ENCODE measurements at regions not wholly inside any gene's neighbourhood (a gene's known extent, or its start where the extent isn't known, plus 50 kb on each side); places are given as distances from the start of the nearest gene placed in this dataset.

DNA sequence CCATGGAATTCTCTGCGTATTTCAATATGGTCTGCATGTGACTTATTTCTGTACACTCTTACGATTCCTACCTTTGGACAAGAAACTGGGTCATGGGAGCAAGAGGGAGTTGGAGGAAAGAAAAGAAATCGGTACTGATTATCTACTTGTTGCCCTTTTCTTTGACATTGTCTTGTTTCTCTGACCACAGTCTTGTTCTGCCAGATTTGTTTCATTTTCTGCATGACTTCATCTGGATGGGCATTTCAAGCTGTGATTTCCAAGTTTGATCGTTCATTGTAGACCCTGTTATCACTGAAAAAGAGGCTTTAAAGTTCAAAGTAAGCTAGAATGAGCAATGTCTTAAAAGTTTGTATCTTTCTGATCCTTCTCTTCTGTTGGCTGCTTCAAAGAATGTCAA lies 2186.3 kb upstream of the CELF4 start:
- H3K27me3 Mint-ChIP-seq (ENCODE audit: insufficient read depth, low read depth, poor library complexity) = no peaks in the 10 kb centered on the region

More for the DNA sequence above, 2186.3 kb upstream of the CELF4 start:
- H3K79me2 ChIP-seq (replicated peaks; ENCODE audit: insufficient read depth) = peaks cover 38% of the 10 kb centered on the region
- H3F3A ChIP-seq (replicated peaks; ENCODE audit: low read depth) = no peaks in the 10 kb centered on the region
- H3K27ac Mint-ChIP-seq = no peak overlapping the region
- ATAC-seq = no peak
- H3K36me3 ChIP-seq (ENCODE audit: insufficient read depth) = peaks cover 21% of the 10 kb centered on the region
- no peak overlapping the region for H3K4me3 ChIP-seq
- H2AFZ ChIP-seq = no peak overlapping the region
- H3K27ac ChIP-seq (ENCODE audit: low read depth) = no peak overlapping the region
- H3K27me3 ChIP-seq (ENCODE audit: insufficient read depth) = no peaks in the 10 kb centered on the region
- H4K20me1 ChIP-seq (replicated peaks; ENCODE audit: insufficient read depth) = no peaks in the 10 kb centered on the region; the same call in none of the 2 replicates
- no peak for TF ChIP-seq NANOG (IDR thresholded peaks at IDR 0.05; ENCODE audit: borderline replicate concordance)
- TF ChIP-seq JUNB (IDR thresholded peaks at IDR 0.05; ENCODE audit: unreplicated experiment) = no peak
- no peak for TF ChIP-seq EZH2 (IDR thresholded peaks at IDR 0.05; ENCODE audit: low read depth, unreplicated experiment)
- no peak for TF ChIP-seq CREB1 (CRISPR knock-in tag; IDR thresholded peaks at IDR 0.05; ENCODE audit: low read depth)
- TF ChIP-seq, protein P1, sequence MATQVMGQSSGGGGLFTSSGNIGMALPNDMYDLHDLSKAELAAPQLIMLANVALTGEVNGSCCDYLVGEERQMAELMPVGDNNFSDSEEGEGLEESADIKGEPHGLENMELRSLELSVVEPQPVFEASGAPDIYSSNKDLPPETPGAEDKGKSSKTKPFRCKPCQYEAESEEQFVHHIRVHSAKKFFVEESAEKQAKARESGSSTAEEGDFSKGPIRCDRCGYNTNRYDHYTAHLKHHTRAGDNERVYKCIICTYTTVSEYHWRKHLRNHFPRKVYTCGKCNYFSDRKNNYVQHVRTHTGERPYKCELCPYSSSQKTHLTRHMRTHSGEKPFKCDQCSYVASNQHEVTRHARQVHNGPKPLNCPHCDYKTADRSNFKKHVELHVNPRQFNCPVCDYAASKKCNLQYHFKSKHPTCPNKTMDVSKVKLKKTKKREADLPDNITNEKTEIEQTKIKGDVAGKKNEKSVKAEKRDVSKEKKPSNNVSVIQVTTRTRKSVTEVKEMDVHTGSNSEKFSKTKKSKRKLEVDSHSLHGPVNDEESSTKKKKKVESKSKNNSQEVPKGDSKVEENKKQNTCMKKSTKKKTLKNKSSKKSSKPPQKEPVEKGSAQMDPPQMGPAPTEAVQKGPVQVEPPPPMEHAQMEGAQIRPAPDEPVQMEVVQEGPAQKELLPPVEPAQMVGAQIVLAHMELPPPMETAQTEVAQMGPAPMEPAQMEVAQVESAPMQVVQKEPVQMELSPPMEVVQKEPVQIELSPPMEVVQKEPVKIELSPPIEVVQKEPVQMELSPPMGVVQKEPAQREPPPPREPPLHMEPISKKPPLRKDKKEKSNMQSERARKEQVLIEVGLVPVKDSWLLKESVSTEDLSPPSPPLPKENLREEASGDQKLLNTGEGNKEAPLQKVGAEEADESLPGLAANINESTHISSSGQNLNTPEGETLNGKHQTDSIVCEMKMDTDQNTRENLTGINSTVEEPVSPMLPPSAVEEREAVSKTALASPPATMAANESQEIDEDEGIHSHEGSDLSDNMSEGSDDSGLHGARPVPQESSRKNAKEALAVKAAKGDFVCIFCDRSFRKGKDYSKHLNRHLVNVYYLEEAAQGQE (IDR thresholded peaks at IDR 0.05; ENCODE audit: unreplicated experiment) = no peak
- TF ChIP-seq, protein P2, sequence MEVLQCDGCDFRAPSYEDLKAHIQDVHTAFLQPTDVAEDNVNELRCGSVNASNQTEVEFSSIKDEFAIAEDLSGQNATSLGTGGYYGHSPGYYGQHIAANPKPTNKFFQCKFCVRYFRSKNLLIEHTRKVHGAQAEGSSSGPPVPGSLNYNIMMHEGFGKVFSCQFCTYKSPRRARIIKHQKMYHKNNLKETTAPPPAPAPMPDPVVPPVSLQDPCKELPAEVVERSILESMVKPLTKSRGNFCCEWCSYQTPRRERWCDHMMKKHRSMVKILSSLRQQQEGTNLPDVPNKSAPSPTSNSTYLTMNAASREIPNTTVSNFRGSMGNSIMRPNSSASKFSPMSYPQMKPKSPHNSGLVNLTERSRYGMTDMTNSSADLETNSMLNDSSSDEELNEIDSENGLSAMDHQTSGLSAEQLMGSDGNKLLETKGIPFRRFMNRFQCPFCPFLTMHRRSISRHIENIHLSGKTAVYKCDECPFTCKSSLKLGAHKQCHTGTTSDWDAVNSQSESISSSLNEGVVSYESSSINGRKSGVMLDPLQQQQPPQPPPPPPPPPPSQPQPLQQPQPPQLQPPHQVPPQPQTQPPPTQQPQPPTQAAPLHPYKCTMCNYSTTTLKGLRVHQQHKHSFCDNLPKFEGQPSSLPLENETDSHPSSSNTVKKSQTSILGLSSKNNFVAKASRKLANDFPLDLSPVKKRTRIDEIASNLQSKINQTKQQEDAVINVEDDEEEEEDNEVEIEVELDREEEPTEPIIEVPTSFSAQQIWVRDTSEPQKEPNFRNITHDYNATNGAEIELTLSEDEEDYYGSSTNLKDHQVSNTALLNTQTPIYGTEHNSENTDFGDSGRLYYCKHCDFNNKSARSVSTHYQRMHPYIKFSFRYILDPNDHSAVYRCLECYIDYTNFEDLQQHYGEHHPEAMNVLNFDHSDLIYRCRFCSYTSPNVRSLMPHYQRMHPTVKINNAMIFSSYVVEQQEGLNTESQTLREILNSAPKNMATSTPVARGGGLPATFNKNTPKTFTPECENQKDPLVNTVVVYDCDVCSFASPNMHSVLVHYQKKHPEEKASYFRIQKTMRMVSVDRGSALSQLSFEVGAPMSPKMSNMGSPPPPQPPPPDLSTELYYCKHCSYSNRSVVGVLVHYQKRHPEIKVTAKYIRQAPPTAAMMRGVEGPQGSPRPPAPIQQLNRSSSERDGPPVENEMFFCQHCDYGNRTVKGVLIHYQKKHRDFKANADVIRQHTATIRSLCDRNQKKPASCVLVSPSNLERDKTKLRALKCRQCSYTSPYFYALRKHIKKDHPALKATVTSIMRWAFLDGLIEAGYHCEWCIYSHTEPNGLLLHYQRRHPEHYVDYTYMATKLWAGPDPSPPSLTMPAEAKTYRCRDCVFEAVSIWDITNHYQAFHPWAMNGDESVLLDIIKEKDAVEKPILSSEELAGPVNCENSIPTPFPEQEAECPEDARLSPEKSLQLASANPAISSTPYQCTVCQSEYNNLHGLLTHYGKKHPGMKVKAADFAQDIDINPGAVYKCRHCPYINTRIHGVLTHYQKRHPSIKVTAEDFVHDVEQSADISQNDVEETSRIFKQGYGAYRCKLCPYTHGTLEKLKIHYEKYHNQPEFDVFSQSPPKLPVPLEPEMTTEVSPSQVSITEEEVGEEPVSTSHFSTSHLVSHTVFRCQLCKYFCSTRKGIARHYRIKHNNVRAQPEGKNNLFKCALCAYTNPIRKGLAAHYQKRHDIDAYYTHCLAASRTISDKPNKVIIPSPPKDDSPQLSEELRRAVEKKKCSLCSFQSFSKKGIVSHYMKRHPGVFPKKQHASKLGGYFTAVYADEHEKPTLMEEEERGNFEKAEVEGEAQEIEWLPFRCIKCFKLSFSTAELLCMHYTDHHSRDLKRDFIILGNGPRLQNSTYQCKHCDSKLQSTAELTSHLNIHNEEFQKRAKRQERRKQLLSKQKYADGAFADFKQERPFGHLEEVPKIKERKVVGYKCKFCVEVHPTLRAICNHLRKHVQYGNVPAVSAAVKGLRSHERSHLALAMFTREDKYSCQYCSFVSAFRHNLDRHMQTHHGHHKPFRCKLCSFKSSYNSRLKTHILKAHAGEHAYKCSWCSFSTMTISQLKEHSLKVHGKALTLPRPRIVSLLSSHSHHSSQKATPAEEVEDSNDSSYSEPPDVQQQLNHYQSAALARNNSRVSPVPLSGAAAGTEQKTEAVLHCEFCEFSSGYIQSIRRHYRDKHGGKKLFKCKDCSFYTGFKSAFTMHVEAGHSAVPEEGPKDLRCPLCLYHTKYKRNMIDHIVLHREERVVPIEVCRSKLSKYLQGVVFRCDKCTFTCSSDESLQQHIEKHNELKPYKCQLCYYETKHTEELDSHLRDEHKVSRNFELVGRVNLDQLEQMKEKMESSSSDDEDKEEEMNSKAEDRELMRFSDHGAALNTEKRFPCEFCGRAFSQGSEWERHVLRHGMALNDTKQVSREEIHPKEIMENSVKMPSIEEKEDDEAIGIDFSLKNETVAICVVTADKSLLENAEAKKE (CRISPR knock-in tag; IDR thresholded peaks at IDR 0.05) = no peak
- TF ChIP-seq, protein P3, sequence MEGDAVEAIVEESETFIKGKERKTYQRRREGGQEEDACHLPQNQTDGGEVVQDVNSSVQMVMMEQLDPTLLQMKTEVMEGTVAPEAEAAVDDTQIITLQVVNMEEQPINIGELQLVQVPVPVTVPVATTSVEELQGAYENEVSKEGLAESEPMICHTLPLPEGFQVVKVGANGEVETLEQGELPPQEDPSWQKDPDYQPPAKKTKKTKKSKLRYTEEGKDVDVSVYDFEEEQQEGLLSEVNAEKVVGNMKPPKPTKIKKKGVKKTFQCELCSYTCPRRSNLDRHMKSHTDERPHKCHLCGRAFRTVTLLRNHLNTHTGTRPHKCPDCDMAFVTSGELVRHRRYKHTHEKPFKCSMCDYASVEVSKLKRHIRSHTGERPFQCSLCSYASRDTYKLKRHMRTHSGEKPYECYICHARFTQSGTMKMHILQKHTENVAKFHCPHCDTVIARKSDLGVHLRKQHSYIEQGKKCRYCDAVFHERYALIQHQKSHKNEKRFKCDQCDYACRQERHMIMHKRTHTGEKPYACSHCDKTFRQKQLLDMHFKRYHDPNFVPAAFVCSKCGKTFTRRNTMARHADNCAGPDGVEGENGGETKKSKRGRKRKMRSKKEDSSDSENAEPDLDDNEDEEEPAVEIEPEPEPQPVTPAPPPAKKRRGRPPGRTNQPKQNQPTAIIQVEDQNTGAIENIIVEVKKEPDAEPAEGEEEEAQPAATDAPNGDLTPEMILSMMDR (conservative IDR thresholded peaks at IDR 0.05; ENCODE audit: low read depth in 2 of 2) = no peak
- no peak for TF ChIP-seq ZNF114 (CRISPR knock-in tag; IDR thresholded peaks at IDR 0.05)
- no peak for TF ChIP-seq ZNF331 (CRISPR knock-in tag; IDR thresholded peaks at IDR 0.05; ENCODE audit: low read depth)
- no peak for TF ChIP-seq POLR2AphosphoS5 (IDR thresholded peaks at IDR 0.05; ENCODE audit: low read depth)
- TF ChIP-seq EZH2phosphoT487 (IDR thresholded peaks at IDR 0.05; ENCODE audit: unreplicated experiment) = no peak
- no peak for TF ChIP-seq STAT1 (IDR thresholded peaks at IDR 0.05; ENCODE audit: unreplicated experiment)
- TF ChIP-seq, protein P4, sequence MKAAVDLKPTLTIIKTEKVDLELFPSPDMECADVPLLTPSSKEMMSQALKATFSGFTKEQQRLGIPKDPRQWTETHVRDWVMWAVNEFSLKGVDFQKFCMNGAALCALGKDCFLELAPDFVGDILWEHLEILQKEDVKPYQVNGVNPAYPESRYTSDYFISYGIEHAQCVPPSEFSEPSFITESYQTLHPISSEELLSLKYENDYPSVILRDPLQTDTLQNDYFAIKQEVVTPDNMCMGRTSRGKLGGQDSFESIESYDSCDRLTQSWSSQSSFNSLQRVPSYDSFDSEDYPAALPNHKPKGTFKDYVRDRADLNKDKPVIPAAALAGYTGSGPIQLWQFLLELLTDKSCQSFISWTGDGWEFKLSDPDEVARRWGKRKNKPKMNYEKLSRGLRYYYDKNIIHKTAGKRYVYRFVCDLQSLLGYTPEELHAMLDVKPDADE (IDR thresholded peaks at IDR 0.05) = no peak
- H3K4me3 Mint-ChIP-seq = no peak overlapping the region
- H3K4me2 ChIP-seq = no peak overlapping the region
- DNase-seq (ENCODE audit: low spot score) = no peak
- H3K4me1 Mint-ChIP-seq = no peaks in the 10 kb centered on the region
- peaks cover 22% of the 10 kb centered on the region for H3K9me3 Mint-ChIP-seq
- H3K36me3 Mint-ChIP-seq (ENCODE audit: low read depth) = peaks cover 20% of the 10 kb centered on the region
- peaks cover 9% of the 10 kb centered on the region; the same call in 1 of the 2 replicates for H3K9me2 ChIP-seq (ENCODE audit: insufficient read depth)
- no peaks in the 10 kb centered on the region for H3K4me1 ChIP-seq (ENCODE audit: insufficient read depth)

Data from GM23338 (cell line).